ENCODE measurements at regions not wholly inside any gene's neighbourhood (a gene's known extent, or its start where the extent isn't known, plus 50 kb on each side); places are given as distances from the start of the nearest gene placed in this dataset.

- H3K27me3 ChIP-seq (ENCODE audit: control insufficient read depth in 1 of 2, insufficient read depth in 2 of 2, low read length in 1 of 2), result no peaks in the 10 kb centered on the region
- H3K36me3 ChIP-seq (ENCODE audit: control insufficient read depth in 1 of 2, insufficient read depth in 2 of 2, low read length in 1 of 2), result no peaks in the 10 kb centered on the region
- no peak overlapping the region for H3K4me3 ChIP-seq (ENCODE audit: low read length in 2 of 2)
- 85 to 88% methylated on average over 9 of the region's 9 CpGs for WGBS, 2 donors
- no peak for ATAC-seq (ENCODE audit: low FRiP score)
- no peaks in the 10 kb centered on the region for H3K4me1 ChIP-seq (ENCODE audit: control insufficient read depth in 1 of 2, insufficient read depth in 2 of 2, low read length in 2 of 2)
- H3K27ac ChIP-seq (ENCODE audit: low read depth in 1 of 2, low read length in 2 of 2), result no peak overlapping the region
- intact Hi-C loops (cut with DNase I), result no loop called here
- H3K9me3 ChIP-seq (ENCODE audit: control insufficient read depth, low read length), result peaks cover 2% of the 10 kb centered on the region
- DNase-seq, result no peak
Observed at GRCh38 chr20:48155268-48155667, 370.0 kb upstream of the SULF2 start.

- no peak overlapping the region for H3K27ac ChIP-seq (ENCODE audit: low read depth in 1 of 2, low read length in 2 of 2)
- WGBS, 2 donors, result 73 to 77% methylated on average over 14 of the region's 14 CpGs
- H3K36me3 ChIP-seq (ENCODE audit: control insufficient read depth in 1 of 2, insufficient read depth in 2 of 2, low read length in 1 of 2), result no peaks in the 10 kb centered on the region
- ATAC-seq (ENCODE audit: low FRiP score) (no peak), DNase-seq (no peak)
- intact Hi-C loops (cut with DNase I), result no loop called here
- no peak overlapping the region for H3K4me3 ChIP-seq (ENCODE audit: low read length in 2 of 2)
- no peaks in the 10 kb centered on the region for H3K4me1 ChIP-seq (ENCODE audit: control insufficient read depth in 1 of 2, insufficient read depth in 2 of 2, low read length in 2 of 2)
- no peaks in the 10 kb centered on the region for H3K27me3 ChIP-seq (ENCODE audit: control insufficient read depth in 1 of 2, insufficient read depth in 2 of 2, low read length in 1 of 2)
- H3K9me3 ChIP-seq (ENCODE audit: control insufficient read depth, low read length), result peaks cover 2% of the 10 kb centered on the region
Observed at GRCh38 chr20:48154040-48154765, 368.9 kb upstream of the SULF2 start.

GRCh38 chr20:48153523-48153922 lies 368.2 kb upstream of the SULF2 start:
- 75 to 80% methylated on average over 3 of the region's 3 CpGs for WGBS, 2 donors
- ATAC-seq (ENCODE audit: low FRiP score) (no peak), DNase-seq (no peak)
- no peak overlapping the region for H3K4me3 ChIP-seq (ENCODE audit: low read length in 2 of 2)
- H3K9me3 ChIP-seq (ENCODE audit: control insufficient read depth, low read length), result peaks cover 2% of the 10 kb centered on the region
- no peaks in the 10 kb centered on the region for H3K27me3 ChIP-seq (ENCODE audit: control insufficient read depth in 1 of 2, insufficient read depth in 2 of 2, low read length in 1 of 2)
- H3K4me1 ChIP-seq (ENCODE audit: control insufficient read depth in 1 of 2, insufficient read depth in 2 of 2, low read length in 2 of 2), result no peaks in the 10 kb centered on the region
- H3K27ac ChIP-seq (ENCODE audit: low read depth in 1 of 2, low read length in 2 of 2), result no peak overlapping the region
- H3K36me3 ChIP-seq (ENCODE audit: control insufficient read depth in 1 of 2, insufficient read depth in 2 of 2, low read length in 1 of 2), result no peaks in the 10 kb centered on the region
- intact Hi-C loops (cut with DNase I), result no loop called here

GRCh38 chr20:48153103-48153502 lies 367.8 kb upstream of the SULF2 start:
- intact Hi-C loops (cut with DNase I), result no loop called here

GRCh38 chr20:48150568-48150967 lies 365.3 kb upstream of the SULF2 start:
- Histone ChIP-seq H3K4me3 (ENCODE audit: low read length in 2 of 2) (no peak overlapping the region), H3K4me1 (ENCODE audit: control insufficient read depth in 1 of 2, insufficient read depth in 2 of 2, low read length in 2 of 2) (no peaks in the 10 kb centered on the region), H3K27me3 (ENCODE audit: control insufficient read depth in 1 of 2, insufficient read depth in 2 of 2, low read length in 1 of 2) (no peaks in the 10 kb centered on the region), H3K27ac (ENCODE audit: low read depth in 1 of 2, low read length in 2 of 2) (no peak overlapping the region), H3K36me3 (ENCODE audit: control insufficient read depth in 1 of 2, insufficient read depth in 2 of 2, low read length in 1 of 2) (no peaks in the 10 kb centered on the region), H3K9me3 (ENCODE audit: control insufficient read depth, low read length) (no peaks in the 10 kb centered on the region)
- WGBS, 2 donors, result 93 to 97% methylated on average over 7 of the region's 7 CpGs
- intact Hi-C loops (cut with DNase I), result no loop called here
- ATAC-seq (ENCODE audit: low FRiP score) (no peak), DNase-seq (no peak)

More at GRCh38 chr20:48153103-48153502, 367.8 kb upstream of the SULF2 start:
- DNase-seq (no peak), ATAC-seq (ENCODE audit: low FRiP score) (no peak)
- no peaks in the 10 kb centered on the region for H3K36me3 ChIP-seq (ENCODE audit: control insufficient read depth in 1 of 2, insufficient read depth in 2 of 2, low read length in 1 of 2)
- no peaks in the 10 kb centered on the region for H3K27me3 ChIP-seq (ENCODE audit: control insufficient read depth in 1 of 2, insufficient read depth in 2 of 2, low read length in 1 of 2)
- peaks cover 2% of the 10 kb centered on the region for H3K9me3 ChIP-seq (ENCODE audit: control insufficient read depth, low read length)
- WGBS, 2 donors, result 94 to 95% methylated on average over 10 of the region's 10 CpGs
- H3K4me1 ChIP-seq (ENCODE audit: control insufficient read depth in 1 of 2, insufficient read depth in 2 of 2, low read length in 2 of 2), result no peaks in the 10 kb centered on the region
- no peak overlapping the region for H3K4me3 ChIP-seq (ENCODE audit: low read length in 2 of 2)
- H3K27ac ChIP-seq (ENCODE audit: low read depth in 1 of 2, low read length in 2 of 2), result no peak overlapping the region

GRCh38 chr20:48149902-48150301 lies 364.6 kb upstream of the SULF2 start:
- DNase-seq (no peak), ATAC-seq (ENCODE audit: low FRiP score) (no peak)
- Histone ChIP-seq H3K27me3 (ENCODE audit: control insufficient read depth in 1 of 2, insufficient read depth in 2 of 2, low read length in 1 of 2) (no peaks in the 10 kb centered on the region), H3K4me3 (ENCODE audit: low read length in 2 of 2) (no peak overlapping the region), H3K9me3 (ENCODE audit: control insufficient read depth, low read length) (no peaks in the 10 kb centered on the region), H3K36me3 (ENCODE audit: control insufficient read depth in 1 of 2, insufficient read depth in 2 of 2, low read length in 1 of 2) (no peaks in the 10 kb centered on the region), H3K4me1 (ENCODE audit: control insufficient read depth in 1 of 2, insufficient read depth in 2 of 2, low read length in 2 of 2) (no peaks in the 10 kb centered on the region), H3K27ac (ENCODE audit: low read depth in 1 of 2, low read length in 2 of 2) (no peak overlapping the region)
- 76 to 79% methylated on average over 15 of the region's 15 CpGs for WGBS, 2 donors
- intact Hi-C loops (cut with DNase I), result no loop called here

- Histone ChIP-seq H3K27ac (ENCODE audit: low read depth in 1 of 2, low read length in 2 of 2) (no peak overlapping the region), H3K27me3 (ENCODE audit: control insufficient read depth in 1 of 2, insufficient read depth in 2 of 2, low read length in 1 of 2) (no peaks in the 10 kb centered on the region), H3K4me3 (ENCODE audit: low read length in 2 of 2) (no peak overlapping the region), H3K9me3 (ENCODE audit: control insufficient read depth, low read length) (no peaks in the 10 kb centered on the region), H3K4me1 (ENCODE audit: control insufficient read depth in 1 of 2, insufficient read depth in 2 of 2, low read length in 2 of 2) (no peaks in the 10 kb centered on the region), H3K36me3 (ENCODE audit: control insufficient read depth in 1 of 2, insufficient read depth in 2 of 2, low read length in 1 of 2) (no peaks in the 10 kb centered on the region)
- 65 to 97% methylated on average over 13 of the region's 13 CpGs for WGBS, 2 donors
- DNase-seq (no peak), ATAC-seq (ENCODE audit: low FRiP score) (no peak)
- intact Hi-C loops (cut with DNase I), result no loop called here
Observed at GRCh38 chr20:48148916-48149672, 363.8 kb upstream of the SULF2 start.

- H3K27me3 ChIP-seq (ENCODE audit: control insufficient read depth in 1 of 2, insufficient read depth in 2 of 2, low read length in 1 of 2), result no peaks in the 10 kb centered on the region
- no peak for ATAC-seq (ENCODE audit: low FRiP score)
- no peaks in the 10 kb centered on the region for H3K9me3 ChIP-seq (ENCODE audit: control insufficient read depth, low read length)
- DNase-seq, result peak in 1 of 2 donors; percentile 10
- H3K4me3 ChIP-seq (ENCODE audit: low read length in 2 of 2), result no peak overlapping the region
- H3K36me3 ChIP-seq (ENCODE audit: control insufficient read depth in 1 of 2, insufficient read depth in 2 of 2, low read length in 1 of 2), result no peaks in the 10 kb centered on the region
- 93 to 100% methylated on average over 3 of the region's 3 CpGs for WGBS, 2 donors
- no peaks in the 10 kb centered on the region for H3K4me1 ChIP-seq (ENCODE audit: control insufficient read depth in 1 of 2, insufficient read depth in 2 of 2, low read length in 2 of 2)
- H3K27ac ChIP-seq (ENCODE audit: low read depth in 1 of 2, low read length in 2 of 2), result no peak overlapping the region
- intact Hi-C loops (cut with DNase I), result no loop called here
Observed at GRCh38 chr20:48148020-48148419, 362.7 kb upstream of the SULF2 start.

GRCh38 chr20:48147311-48147710 lies 362.0 kb upstream of the SULF2 start:
- Histone ChIP-seq H3K4me1 (ENCODE audit: control insufficient read depth in 1 of 2, insufficient read depth in 2 of 2, low read length in 2 of 2) (no peaks in the 10 kb centered on the region), H3K9me3 (ENCODE audit: control insufficient read depth, low read length) (no peaks in the 10 kb centered on the region), H3K36me3 (ENCODE audit: control insufficient read depth in 1 of 2, insufficient read depth in 2 of 2, low read length in 1 of 2) (no peaks in the 10 kb centered on the region), H3K4me3 (ENCODE audit: low read length in 2 of 2) (no peak overlapping the region), H3K27ac (ENCODE audit: low read depth in 1 of 2, low read length in 2 of 2) (no peak overlapping the region), H3K27me3 (ENCODE audit: control insufficient read depth in 1 of 2, insufficient read depth in 2 of 2, low read length in 1 of 2) (no peaks in the 10 kb centered on the region)
- WGBS, 2 donors, result 83 to 87% methylated on average over 10 of the region's 10 CpGs
- ATAC-seq (ENCODE audit: low FRiP score) (no peak), DNase-seq (peak in 1 of 2 donors; percentile 51)
- intact Hi-C loops (cut with DNase I), result no loop called here

Data from aorta (tissue), 5 donors.